K562 (cell line): ENCODE measurements at regions not wholly inside any gene's neighbourhood (a gene's known extent, or its start where the extent isn't known, plus 50 kb on each side); places are given as distances from the start of the nearest gene placed in this dataset.

Experiments
- CREB1 ChIP-seq, 2 experiments: sonication (generic) in 1 of 2; formaldehyde crosslinking in 1 of 2; IDR thresholded peaks; 2 replicates each; pipeline versions ENCODE4 v1.6.1 to v1.8.0; 2012 to 2022; ENCODE audit warnings: inconsistent platforms in 1 of 2, mild to moderate bottlenecking in 1 of 2, missing genetic modification reagents in 1 of 2, moderate library complexity in 1 of 2
- DPF2 ChIP-seq: fragments of 450-650 bp; IDR thresholded peaks from 2 replicates; pipeline ENCODE4 v1.6.1; 2016
- EGR1 ChIP-seq: fragments of 450-650 bp; conservative IDR thresholded peaks from 2 replicates; pipeline ENCODE4 v1.6.1; 2017; ENCODE audit warnings: mild to moderate bottlenecking
- GATA2 ChIP-seq: sonication (generic); formaldehyde crosslinking; IDR thresholded peaks from 2 replicates; pipeline ENCODE4 v1.4.0; 2020; ENCODE audit warnings: mild to moderate bottlenecking, missing genetic modification reagents
- GATAD2A ChIP-seq: fragments of 450-650 bp; IDR thresholded peaks from 2 replicates; pipeline ENCODE4 v1.6.1; 2017
- MTA3 ChIP-seq: fragments of 450-650 bp; formaldehyde crosslinking; IDR thresholded peaks from 2 replicates; pipeline ENCODE4 v1.6.1; 2017; ENCODE audit warnings: mild to moderate bottlenecking, borderline replicate concordance
- NFIC ChIP-seq: fragments of 450-650 bp; IDR thresholded peaks from 2 replicates; pipeline ENCODE4 v1.6.1; 2017; ENCODE audit warnings: mild to moderate bottlenecking, inconsistent platforms
- SAP30 ChIP-seq: fragments of 200-600 bp; sonication (generic); IDR thresholded peaks from 2 replicates; pipeline ENCODE4 v1.6.1; 2012; ENCODE audit warnings: borderline replicate concordance, low read depth, mild to moderate bottlenecking, moderate library complexity, low read length, control low read depth, inconsistent platforms; ENCODE audit not compliant: insufficient read depth, poor library complexity, severe bottlenecking
- ZNF395 ChIP-seq: fragments of 200-800 bp; sonication (Bioruptor generic); IDR thresholded peaks from 2 replicates; pipeline ENCODE4 v1.6.1; 2017; ENCODE audit warnings: missing genetic modification characterization, missing compliant biosample characterization
- ZNF512 ChIP-seq: IDR thresholded peaks from 2 replicates; pipeline ENCODE4 v1.6.1; 2016; ENCODE audit warnings: missing genetic modification characterization, missing compliant biosample characterization
- TF ChIP-seq, protein P1 (sequence below), 3 experiments: IDR thresholded peaks in 2 of 3; conservative IDR thresholded peaks in 1 of 3; 2 replicates each; pipeline ENCODE4 v1.5.1; 2011 to 2012; ENCODE audit warnings: low read length in 3 of 3, mild to moderate bottlenecking in 3 of 3, control low read depth in 2 of 3, improper control_type of control experiment in 1 of 3, inconsistent platforms in 1 of 3, low read depth in 1 of 3, mixed read lengths in 1 of 3, moderate library complexity in 1 of 3; ENCODE audit not compliant: insufficient read depth in 2 of 3

DNA sequence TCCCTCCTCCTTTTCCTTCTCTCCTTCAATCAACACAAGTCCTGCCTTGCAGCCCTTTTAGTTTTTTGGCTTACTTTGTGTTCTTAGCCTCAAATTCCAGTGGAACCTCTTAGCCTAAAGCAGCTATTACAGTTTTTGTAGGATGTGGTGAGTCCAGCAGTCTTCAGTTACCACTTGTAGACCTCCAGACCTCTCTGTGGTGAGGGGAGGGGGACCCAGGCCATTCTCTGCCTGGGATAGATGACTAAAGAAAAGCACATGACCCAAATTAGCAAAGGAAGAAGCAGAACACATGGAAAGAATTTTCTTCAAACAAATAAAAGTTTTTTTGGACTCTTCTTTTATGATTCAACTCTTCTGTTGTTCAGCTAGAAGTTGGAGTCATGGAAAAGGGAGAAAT is 246.5 kb downstream of the HAO1 start:
- no peak for TF ChIP-seq NFIC
- TF ChIP-seq EGR1 = no peak
- TF ChIP-seq, protein P1, sequence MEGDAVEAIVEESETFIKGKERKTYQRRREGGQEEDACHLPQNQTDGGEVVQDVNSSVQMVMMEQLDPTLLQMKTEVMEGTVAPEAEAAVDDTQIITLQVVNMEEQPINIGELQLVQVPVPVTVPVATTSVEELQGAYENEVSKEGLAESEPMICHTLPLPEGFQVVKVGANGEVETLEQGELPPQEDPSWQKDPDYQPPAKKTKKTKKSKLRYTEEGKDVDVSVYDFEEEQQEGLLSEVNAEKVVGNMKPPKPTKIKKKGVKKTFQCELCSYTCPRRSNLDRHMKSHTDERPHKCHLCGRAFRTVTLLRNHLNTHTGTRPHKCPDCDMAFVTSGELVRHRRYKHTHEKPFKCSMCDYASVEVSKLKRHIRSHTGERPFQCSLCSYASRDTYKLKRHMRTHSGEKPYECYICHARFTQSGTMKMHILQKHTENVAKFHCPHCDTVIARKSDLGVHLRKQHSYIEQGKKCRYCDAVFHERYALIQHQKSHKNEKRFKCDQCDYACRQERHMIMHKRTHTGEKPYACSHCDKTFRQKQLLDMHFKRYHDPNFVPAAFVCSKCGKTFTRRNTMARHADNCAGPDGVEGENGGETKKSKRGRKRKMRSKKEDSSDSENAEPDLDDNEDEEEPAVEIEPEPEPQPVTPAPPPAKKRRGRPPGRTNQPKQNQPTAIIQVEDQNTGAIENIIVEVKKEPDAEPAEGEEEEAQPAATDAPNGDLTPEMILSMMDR (IDR thresholded peaks at IDR 0.05 in 2 of 3, conservative IDR thresholded peaks at IDR 0.05 in 1 of 3; ENCODE audit: insufficient read depth in 2 of 3, low read depth in 1 of 3, low read length in 3 of 3) = no peak
- no peak for TF ChIP-seq ZNF395 (CRISPR knock-in tag)
- no peak for TF ChIP-seq GATAD2A
- TF ChIP-seq ZNF512 (tag) = no peak
- TF ChIP-seq MTA3 = no peak
- no peak for TF ChIP-seq DPF2
- TF ChIP-seq CREB1 (IDR thresholded peaks at IDR 0.05) = no peak
- no peak for TF ChIP-seq CREB1 (CRISPR knock-in tag; IDR thresholded peaks at IDR 0.05)
- TF ChIP-seq GATA2 (CRISPR knock-in tag) = no peak
- no peak for TF ChIP-seq SAP30
